GM18870 (cell line): ENCODE measurements at regions not wholly inside any gene's neighbourhood (a gene's known extent, or its start where the extent isn't known, plus 50 kb on each side); places are given as distances from the start of the nearest gene placed in this dataset.

Source experiments
- ATAC-seq: cut with Tn5 transposase; IDR thresholded peaks from one replicate; pipeline ENCODE4 v1.9.1; 2021; ENCODE audit warnings: moderate library complexity; ENCODE audit not compliant: unreplicated experiment

GRCh38 chr1:177790566-177790965, 179.3 kb downstream of the SEC16B start:
- no peak for ATAC-seq

DNA sequence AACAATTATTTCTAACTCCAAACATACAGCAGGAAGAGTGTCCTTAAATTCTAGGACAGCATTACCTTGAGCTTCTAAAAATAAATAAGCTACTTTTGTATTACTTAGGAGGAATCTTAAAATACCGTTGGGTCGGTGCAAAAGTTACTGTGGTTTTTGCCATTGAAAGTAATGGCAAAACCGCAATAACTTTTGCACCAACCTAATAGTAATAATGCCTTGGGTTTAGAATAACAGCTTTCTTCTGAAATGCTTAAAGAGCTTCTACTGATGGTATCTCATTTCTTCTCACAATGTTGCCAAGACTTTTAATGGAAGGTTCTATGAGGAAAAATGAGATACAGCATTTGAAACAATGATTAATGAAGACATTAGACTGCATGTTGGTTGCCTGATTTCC, 179.9 kb downstream of the SEC16B start:
- ATAC-seq, result no peak

DNA sequence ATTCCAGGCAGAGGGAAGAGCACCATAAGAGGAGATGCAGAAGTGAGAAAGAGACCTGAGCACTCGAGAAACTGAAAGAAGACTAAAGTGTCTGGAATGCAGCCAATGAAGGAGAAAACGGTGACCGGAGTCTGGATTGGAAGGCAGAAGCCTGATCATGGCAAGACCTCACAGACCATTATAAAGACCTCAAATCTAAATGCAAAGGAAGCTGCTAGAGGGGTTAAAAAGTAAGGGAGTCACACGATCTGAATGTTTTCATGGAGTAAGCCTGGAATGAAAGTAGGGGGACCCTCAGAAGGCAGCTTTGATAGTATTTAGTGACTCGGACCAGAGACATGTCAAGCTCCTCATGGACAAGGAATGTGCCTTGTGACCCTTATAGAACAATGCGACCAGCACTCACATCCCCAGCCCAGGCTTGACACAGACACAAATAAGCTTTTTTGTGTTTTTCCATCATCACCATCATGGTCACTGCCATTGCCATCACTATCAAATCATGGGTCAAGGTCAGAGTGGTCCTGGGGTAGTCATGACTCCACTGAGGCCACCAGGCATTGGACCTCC, 183.6 kb downstream of the SEC16B start:
- ATAC-seq, result no peak

- ATAC-seq, result no peak
Measured at GRCh38 chr1:177784936-177785335, 184.9 kb downstream of the SEC16B start.

DNA sequence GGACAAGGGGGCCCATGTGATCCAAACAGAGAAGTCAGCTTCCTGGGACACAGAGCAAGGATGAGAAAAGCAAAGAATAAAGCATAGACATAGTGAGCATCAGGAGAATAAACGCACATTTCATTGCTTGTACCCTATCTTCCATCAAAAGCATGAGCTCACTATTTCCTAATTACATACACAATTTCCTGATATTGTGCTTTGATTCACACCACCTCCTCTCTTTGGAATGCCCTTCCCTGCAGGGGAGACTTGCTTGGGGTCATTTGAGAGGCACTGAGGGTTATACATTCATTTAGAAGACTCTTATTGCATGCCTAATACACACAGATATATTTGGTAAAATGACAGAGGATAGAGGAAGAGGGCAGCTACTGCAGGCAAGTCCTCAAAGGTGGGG, 185.4 kb downstream of the SEC16B start:
- no peak for ATAC-seq

DNA sequence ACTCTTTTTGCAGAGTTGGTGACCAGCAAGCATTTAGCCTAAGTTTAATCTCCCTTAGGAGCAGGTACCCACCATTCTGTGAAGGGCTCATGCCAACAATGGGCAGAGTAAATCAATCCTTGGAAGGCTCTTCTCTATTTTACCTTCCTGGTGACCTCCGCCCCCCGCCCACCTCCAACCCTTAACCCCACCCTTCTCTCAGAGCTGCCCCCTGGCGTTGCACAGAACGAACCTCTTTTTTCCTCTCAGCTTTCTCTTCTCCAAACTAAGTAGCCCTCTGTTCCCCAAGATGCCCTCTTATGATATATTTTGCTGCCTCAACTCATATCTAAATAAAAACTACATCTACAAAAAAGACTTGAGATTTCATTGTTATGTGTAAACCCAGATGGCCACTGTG, 186.8 kb downstream of the SEC16B start:
- ATAC-seq, result no peak

DNA sequence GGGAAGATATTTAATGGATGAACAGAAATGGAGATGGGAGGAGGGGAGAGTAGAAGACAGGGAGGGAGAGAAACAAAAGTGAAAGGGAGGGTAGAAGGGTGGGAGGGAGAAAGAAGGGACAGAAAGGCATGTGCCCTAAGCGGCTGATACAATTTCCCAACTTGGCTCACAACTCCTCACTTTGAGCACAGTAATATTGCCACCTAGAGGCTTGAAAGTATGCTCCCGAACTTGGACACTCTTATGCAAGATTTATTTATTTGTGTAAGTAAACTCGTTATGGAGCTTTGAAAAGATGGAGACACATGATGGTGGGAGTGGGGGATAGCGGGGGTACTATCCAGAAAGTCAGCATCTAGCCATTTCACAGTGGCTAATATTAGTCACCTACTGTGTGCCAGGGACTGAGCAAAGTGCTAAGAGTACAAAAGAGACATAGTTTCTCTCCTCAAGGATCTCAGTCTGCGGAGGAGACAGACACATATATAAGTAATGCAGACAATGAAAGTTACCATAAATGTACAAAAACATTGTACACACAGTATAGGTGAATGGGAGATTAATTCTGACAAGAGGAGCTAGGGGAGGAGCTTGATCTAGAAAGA, 189.7 kb downstream of the SEC16B start:
- ATAC-seq, result no peak

- ATAC-seq, result no peak
Measured at GRCh38 chr1:177779166-177779965, 190.5 kb downstream of the SEC16B start.

GRCh38 chr1:177775924-177776323, 193.9 kb downstream of the SEC16B start:
- ATAC-seq, result no peak

GRCh38 chr1:177772386-177772960, 197.4 kb downstream of the SEC16B start:
- no peak for ATAC-seq

- no peak for ATAC-seq
Measured at GRCh38 chr1:177771688-177772087, 198.2 kb downstream of the SEC16B start.

DNA sequence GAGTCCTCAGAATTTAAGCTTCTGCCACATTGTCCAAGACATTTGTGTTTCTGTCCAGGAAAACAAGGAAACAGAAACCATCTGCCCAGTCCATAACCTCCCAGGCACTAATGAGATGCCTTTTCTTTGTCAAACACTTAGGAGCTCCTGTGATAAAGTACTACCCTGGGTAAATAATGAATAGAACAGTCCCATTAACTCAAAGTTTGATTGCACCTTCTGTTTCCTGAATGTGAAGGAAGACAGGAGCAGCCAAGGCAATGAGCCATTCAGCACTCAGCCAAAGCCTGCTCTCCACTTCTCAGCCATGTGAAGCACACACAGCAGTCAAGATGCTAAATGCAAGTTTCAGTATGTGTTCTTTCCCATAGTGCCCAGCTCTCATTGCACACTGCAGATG, 199.8 kb downstream of the SEC16B start:
- no peak for ATAC-seq

DNA sequence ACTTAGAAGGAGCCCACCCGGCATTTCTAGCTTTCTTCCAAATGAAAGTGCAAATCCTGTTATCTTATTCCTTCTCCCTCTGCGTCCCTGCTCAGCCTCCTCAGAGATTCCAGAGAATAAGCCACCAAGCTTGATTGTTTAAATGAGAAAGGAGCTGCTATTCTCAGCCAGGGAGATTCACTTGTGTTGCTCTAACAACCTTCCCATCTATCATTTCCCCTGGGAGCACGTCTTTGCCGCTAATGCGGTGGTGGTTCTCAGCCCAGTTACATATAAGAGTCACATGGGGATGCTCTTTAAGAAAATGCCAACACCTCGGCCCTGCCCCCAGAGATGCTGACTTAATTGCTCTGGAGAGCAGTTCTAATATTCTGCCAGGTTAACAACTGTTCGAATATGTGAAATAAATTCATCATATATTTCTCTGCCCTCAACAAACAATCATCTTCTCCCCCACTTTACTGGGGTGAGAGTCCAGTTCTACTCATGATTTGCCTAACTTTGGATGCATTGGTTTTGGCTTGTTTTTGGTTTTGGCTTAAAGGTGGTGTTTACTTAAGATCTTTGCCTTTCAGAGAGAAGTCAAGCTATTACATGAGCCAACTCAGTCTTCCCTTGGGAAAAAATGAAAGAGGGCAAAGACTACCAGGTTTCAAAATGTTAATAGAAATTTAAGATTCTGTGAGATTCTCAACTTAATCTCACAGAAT, 213.9 kb downstream of the SEC16B start:
- ATAC-seq, result no peak

DNA sequence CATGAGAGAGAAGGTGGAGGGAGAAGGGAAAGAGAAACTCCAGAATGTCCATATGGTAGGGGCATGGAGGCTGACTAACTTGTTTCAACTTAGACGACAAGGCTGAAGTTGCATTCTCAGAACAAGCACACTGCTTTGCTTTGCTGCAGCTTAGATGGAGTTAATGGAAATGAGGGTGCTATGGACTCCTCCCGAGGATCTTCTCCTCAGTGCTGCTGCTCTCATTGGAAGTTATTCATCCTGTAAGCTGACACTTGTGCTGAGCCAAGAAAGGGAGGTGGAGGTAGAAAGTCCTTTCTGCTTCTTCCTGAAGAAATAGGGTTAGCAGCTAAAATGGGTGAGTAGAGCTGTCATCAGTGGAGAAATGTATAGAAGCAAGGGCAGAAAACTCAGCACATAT, 215.3 kb downstream of the SEC16B start:
- ATAC-seq, result no peak

DNA sequence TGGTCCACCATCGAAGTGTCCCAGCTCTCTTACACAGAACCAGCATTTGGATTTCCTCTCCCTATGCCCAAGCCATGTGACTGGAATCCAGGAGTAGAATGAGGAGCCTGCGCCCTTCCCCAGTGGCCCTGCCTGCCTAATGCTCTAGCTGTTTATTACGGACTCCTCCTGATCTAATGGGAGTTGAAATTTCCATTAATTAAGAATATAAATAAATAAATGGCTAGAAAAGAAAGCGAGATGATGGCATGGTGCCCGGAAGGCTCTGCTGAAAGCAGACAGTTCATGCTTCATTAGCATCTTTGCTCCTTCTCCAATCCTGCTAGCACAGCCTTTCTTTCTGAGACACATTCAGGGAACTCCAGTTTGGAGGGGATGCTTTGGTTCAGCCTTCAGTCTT, 216.2 kb downstream of the SEC16B start:
- no peak for ATAC-seq

DNA sequence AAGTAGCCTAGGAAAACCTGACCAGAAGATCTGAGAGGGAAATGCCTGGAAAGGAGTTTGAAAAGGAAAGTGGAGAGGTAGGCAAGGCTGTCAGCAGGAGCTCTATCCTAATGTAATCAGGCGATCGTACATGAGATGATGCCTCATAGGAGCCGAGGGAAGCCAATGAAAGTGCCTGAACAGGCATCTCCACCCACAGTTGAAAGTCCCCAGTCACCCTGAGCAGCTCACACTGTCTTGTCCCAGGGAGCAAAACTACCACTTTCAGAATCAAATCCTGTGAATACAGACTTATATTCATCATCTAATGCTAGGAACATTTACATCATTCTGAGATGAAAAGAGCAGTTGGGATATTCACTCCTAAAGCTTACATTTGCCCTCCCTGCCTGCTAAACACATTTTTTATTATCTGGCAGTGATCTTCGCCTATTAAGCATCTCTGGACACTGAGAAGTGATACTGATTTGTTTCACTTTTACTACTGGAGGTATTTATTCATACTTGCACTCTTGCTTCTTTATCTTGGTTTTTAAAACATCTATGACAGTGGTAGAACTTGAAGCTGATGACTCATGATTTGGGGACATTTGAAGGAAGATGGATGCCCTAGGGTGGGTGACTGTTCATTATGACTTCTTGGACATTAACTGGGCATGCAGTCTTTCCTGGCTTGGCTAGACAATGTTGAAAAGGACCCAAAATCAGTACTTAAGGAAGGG, 221.6 kb downstream of the SEC16B start:
- ATAC-seq, result peak; percentile 77

- no peak for ATAC-seq
Measured at GRCh38 chr1:177746155-177746554, 223.7 kb downstream of the SEC16B start.

DNA sequence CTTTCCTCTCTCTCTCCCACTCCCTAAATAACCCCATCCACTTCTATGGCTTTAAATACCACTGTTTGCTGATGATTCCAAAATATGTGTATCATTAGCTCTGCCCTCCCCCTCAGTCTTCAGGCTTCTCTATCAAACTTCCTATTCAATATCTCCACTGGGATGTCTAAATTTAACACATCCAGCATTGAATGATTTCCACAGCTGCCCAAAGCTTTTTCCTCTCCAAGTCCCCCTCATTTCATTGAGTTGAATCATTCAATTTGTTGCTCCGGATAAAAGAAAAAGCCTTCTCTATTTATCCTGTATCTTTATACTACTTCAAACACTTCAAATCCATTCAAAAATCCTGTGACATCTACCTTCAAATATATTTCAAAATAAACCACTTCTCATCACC, 225.0 kb downstream of the SEC16B start:
- ATAC-seq, result no peak

GRCh38 chr1:177741476-177741875, 228.4 kb downstream of the SEC16B start:
- ATAC-seq, result no peak

DNA sequence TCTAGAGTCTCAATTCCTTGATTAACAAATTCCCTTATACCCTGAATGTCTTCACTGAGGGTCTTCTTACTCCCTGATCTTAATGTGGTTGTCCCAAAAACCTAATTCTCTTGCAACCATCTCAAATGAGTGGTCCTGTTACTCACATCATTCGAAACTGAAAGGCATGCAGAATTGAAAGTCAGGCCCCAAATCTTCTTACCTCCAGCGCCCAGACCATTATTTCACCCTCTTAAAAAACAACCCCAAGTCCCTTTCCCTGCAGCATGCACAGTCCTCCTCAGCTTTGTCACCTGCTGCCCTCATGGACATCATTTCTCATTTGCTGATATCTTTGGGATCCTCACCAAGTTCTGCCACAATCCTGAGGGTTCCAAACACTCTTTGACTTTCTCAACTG, 230.1 kb downstream of the SEC16B start:
- ATAC-seq, result no peak

- no peak for ATAC-seq
Measured at GRCh38 chr1:177737456-177737855, 232.4 kb downstream of the SEC16B start.
